HEK293T (cell line): ENCODE measurements at regions not wholly inside any gene's neighbourhood (a gene's known extent, or its start where the extent isn't known, plus 50 kb on each side); places are given as distances from the start of the nearest gene placed in this dataset.

Experiments
- ARNT ChIP-seq: fragments of 450-650 bp; IDR thresholded peaks from 2 replicates; pipeline ENCODE4 v1.6.1; 2017; ENCODE audit warnings: mild to moderate bottlenecking
- BHLHE40 ChIP-seq: fragments of 450-650 bp; IDR thresholded peaks from 2 replicates; pipeline ENCODE4 v1.6.1; 2016; ENCODE audit warnings: mild to moderate bottlenecking, moderate library complexity, borderline replicate concordance
- ELF4 ChIP-seq: fragments of 450-650 bp; IDR thresholded peaks from 2 replicates; pipeline ENCODE4 v1.6.1; 2017; ENCODE audit warnings: antibody characterized with exemption
- FOXA1 ChIP-seq: fragments of 450-650 bp; IDR thresholded peaks from 2 replicates; pipeline ENCODE4 v1.6.1; 2016; ENCODE audit warnings: mild to moderate bottlenecking
- FOXM1 ChIP-seq: fragments of 450-650 bp; IDR thresholded peaks from 2 replicates; pipeline ENCODE4 v1.6.1; 2017; ENCODE audit warnings: mild to moderate bottlenecking, borderline replicate concordance
- HDGF ChIP-seq: fragments of 450-650 bp; IDR thresholded peaks from 2 replicates; pipeline ENCODE4 v1.6.1; 2017; ENCODE audit warnings: antibody characterized with exemption, borderline replicate concordance
- NFRKB ChIP-seq: fragments of 450-650 bp; IDR thresholded peaks from 2 replicates; pipeline ENCODE4 v1.6.1; 2016; ENCODE audit warnings: mild to moderate bottlenecking, moderate library complexity
- SP1 ChIP-seq: fragments of 450-650 bp; IDR thresholded peaks from 2 replicates; pipeline ENCODE4 v1.6.1; 2017
- SUZ12 ChIP-seq: fragments of 450-650 bp; IDR thresholded peaks from 2 replicates; pipeline ENCODE4 v1.6.1; 2016; ENCODE audit warnings: mild to moderate bottlenecking
- TARDBP ChIP-seq: fragments of 450-650 bp; IDR thresholded peaks from 2 replicates; pipeline ENCODE4 v1.6.1; 2016

GRCh38 chr6:115592025-115592424 lies 468.7 kb downstream of the FRK start:
- TF ChIP-seq SUZ12 (no peak), ARNT (no peak), ELF4 (no peak), FOXM1 (no peak), TARDBP (no peak), FOXA1 (no peak), SP1 (no peak), BHLHE40 (no peak), NFRKB (no peak), HDGF (no peak)
